GM19395 (cell line): ENCODE measurements at regions not wholly inside any gene's neighbourhood (a gene's known extent, or its start where the extent isn't known, plus 50 kb on each side); places are given as distances from the start of the nearest gene placed in this dataset.

Experiments
- ATAC-seq: cut with Tn5 transposase; IDR thresholded peaks from one replicate; pipeline ENCODE4 v1.9.1; 2021; ENCODE audit warnings: mild to moderate bottlenecking, moderate library complexity; ENCODE audit not compliant: unreplicated experiment

DNA sequence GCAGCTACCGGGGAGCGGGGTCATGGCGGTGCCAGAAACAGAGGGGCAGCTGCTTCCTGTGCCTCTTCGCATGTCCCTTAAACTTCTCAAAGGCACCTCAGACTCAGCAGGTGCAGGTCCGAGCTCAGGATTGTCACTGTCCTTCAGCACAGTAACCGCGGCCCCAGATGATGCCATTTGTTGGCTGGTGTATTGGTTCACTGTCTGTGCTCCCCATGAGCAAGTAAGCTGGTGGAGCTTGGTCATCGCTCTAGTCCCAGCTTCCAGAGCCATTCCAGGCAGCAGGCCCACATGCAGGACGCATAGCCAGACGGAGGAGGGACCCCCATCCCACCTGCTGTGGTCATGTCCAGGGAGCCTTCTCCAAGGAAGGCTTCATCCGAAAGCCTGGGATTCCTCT, 154.0 kb upstream of the AJAP1 start:
- no peak for ATAC-seq

- no peak for ATAC-seq
Observed at GRCh38 chr1:4506591-4506990, 147.8 kb upstream of the AJAP1 start.

GRCh38 chr1:4509206-4509605, 145.2 kb upstream of the AJAP1 start:
- no peak for ATAC-seq

- ATAC-seq, result no peak
Observed at GRCh38 chr1:4510276-4510691, 144.1 kb upstream of the AJAP1 start.

- no peak for ATAC-seq
Observed at GRCh38 chr1:4511374-4511773, 143.0 kb upstream of the AJAP1 start.

- ATAC-seq, result no peak
Observed at GRCh38 chr1:4512636-4513035, 141.8 kb upstream of the AJAP1 start.

DNA sequence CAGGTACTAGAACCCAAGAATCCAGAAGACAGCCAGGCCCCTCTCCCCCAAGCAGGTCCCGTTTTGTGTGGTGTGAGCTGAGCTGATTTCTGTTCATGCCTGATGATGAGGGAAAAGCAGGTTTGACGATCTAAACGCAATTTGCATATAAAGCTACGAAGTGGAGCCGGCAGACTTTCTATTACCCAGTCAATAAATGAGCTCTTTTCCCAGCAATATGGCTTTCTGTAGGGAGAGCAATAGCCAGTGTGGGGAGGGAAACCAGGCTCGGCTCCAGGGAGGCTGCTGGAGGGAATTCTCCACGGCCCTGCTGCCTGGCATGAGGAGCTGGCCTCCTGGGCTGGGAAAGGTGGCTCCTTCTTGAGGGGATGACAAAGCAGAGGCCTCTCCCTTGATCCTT, 140.7 kb upstream of the AJAP1 start:
- ATAC-seq, result no peak

DNA sequence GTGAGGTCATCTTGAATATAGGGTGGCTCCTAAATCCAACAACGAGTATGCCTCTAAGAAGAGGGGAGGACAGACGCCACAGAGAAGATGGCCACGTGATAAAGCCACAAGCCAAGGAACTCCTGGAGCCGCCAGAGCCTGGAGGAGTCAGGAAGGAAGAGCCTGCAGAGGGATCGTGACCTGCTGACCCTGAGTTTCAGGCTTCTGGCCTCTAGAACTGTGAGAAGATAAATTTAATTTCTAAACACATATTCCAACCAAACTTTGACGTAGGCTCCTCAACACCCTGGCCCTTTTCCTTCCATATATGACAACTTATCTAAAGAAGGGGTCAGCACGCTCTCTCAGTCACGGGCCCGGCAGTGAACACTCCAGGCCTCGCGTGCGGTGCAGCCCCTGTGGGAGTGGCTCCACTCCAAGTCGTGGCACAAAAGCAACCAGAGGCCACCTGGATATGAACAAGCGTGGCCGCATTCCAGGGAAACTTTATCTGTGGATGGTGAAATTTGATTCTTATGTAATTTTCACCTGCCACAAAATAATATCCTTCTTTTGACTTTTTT, 138.6 kb upstream of the AJAP1 start:
- no peak for ATAC-seq

DNA sequence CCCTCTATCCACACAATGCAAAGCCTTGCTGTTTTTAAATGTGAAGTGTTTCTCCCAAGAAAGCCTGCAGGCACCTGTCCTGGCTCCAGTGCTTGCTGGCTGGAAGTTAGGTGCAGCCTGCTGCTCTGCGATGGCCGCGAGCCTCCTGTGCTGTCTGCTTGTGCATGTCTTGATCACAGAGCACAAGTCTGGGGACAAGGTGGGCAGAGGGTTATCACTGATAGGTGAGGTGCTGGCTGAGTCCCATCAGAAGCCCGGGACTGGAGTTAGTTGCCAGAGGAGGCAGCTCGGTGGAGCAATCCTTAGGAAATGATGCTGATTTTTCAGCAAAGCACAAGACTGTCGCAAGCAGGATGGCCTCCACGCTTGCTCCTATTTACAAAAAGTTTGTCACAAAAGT, 137.8 kb upstream of the AJAP1 start:
- no peak for ATAC-seq

- ATAC-seq, result no peak
Observed at GRCh38 chr1:4517186-4517954, 137.0 kb upstream of the AJAP1 start.

GRCh38 chr1:4518621-4519020, 135.8 kb upstream of the AJAP1 start:
- no peak for ATAC-seq

- ATAC-seq, result no peak
Observed at GRCh38 chr1:4519954-4520353, 134.5 kb upstream of the AJAP1 start.

GRCh38 chr1:4523551-4523950, 130.9 kb upstream of the AJAP1 start:
- no peak for ATAC-seq

DNA sequence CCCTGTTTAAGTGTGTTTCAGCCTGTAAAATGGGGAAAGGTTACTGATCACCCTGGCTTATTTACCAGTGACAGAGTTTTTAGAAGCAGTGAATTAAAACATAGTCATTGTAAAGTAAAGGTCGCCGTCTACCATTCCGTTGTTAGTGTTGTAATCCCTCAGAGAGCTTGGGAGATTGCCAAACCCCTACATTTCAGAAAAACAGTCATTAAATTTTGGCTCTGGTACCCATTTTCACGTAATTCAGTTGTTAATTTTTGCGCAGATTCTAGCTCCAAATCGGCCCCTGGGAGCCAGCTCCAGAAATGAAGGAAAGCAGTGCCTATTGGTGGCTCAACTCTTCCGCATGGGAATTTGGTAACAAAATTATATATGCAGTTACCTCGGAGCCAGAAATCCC, 127.7 kb upstream of the AJAP1 start:
- no peak for ATAC-seq

- no peak for ATAC-seq
Observed at GRCh38 chr1:4527819-4528218, 126.6 kb upstream of the AJAP1 start.

GRCh38 chr1:4528590-4528989, 125.8 kb upstream of the AJAP1 start:
- ATAC-seq, result no peak

GRCh38 chr1:4529446-4530165, 124.8 kb upstream of the AJAP1 start:
- ATAC-seq, result no peak

DNA sequence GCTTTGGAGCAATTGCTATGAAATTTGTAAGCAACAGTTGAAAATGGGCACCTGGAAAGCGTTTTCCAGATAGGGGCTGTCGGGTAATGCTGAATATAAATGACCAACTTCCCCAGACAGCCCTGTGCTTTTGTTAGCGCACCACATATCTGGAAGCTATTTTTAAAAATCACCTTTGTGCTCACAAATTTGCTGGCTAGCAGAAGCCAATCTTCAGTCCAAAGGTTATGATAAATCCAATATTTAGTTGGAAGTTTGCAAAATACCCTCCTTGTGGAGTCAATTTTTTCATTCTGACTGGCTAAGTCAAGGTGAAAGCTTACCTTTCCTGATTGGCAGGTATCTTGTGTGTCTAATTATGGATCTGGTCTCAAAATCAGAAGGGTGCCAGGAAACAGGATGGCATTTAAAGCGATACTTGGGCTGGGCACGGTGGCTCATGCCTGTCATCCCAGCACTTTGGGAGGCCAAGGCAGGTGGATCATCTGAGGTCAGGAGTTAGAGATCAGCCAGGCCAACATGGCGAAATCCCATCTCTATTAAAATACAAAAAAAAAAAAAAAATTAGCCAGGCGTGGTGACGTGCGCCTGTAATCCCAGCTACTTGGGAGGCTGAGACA, 124.1 kb upstream of the AJAP1 start:
- ATAC-seq, result no peak

DNA sequence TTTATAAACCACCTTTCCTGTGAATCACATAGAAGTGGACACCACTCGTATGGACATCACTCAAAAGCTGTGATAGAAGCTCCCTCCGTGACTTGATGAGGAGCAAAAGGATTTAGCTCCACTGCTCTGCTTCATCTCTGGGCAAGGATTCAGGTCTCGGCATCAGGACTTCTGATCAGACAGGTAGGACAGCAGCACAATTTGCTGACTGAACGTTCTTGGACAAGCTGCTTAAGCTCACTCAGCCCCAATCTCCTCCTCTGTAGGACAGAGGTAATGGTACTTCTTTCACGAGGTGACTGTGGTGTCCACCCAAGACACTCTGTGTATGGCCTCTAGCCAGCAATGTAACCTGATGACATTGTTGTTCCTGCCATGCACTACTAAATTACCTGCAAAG, 122.6 kb upstream of the AJAP1 start:
- no peak for ATAC-seq

GRCh38 chr1:4532656-4533055, 121.8 kb upstream of the AJAP1 start:
- no peak for ATAC-seq

- no peak for ATAC-seq
Observed at GRCh38 chr1:4546911-4547310, 107.5 kb upstream of the AJAP1 start.

DNA sequence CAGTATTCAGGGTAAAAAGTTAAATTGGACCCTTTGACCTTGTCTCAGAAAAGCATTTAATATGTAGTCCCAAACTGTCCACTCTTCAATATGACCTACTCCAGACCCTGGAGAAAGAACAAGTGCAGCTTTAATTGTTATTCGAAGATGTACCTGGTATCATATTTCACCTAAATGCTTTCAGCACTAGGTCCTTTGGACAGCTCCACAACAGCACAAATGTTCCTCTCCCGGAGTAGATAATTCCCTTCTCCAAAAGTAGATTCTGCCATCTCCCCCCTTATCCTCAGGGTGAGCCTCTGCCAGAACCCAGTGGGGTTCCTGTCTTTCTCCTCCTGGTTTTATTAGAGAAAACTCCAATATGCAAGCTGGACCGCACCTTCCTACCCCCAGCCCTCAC, 104.5 kb upstream of the AJAP1 start:
- no peak for ATAC-seq
